AG04450 (cell line): ENCODE measurements at regions not wholly inside any gene's neighbourhood (a gene's known extent, or its start where the extent isn't known, plus 50 kb on each side); places are given as distances from the start of the nearest gene placed in this dataset.

Experiments
- CTCF ChIA-PET: fragments of 300-600, 350-600 bp; formaldehyde crosslinking; extraction: SDS; loops from one replicate; lab custom pipeline; 2022; ENCODE audit warnings: antibody characterized with exemption, inconsistent platforms; lab: Charles Lee
- POLR2A ChIA-PET: fragments of 350-600 bp; formaldehyde crosslinking; extraction: SDS; loops from one replicate; lab custom pipeline; 2021; ENCODE audit warnings: antibody characterized with exemption, inconsistent platforms; lab: Yijun Ruan, JAX
- DNase-seq: peaks from one replicate; pipeline ENCODE4 v3.0.0-alpha.2; 2011; ENCODE audit warnings: low read depth, low spot score
- H3K27ac ChIP-seq: one replicate; pipeline ENCODE4 v1.5.1; 2012; ENCODE audit warnings: low read depth, low read length, control low read depth
- H3K27me3 ChIP-seq: one replicate; pipeline ENCODE4 v1.6.0; 2012; ENCODE audit warnings: low read length; ENCODE audit not compliant: control insufficient read depth, insufficient read depth
- H3K4me3 ChIP-seq: 2 replicates; pipeline ENCODE4 v1.5.1; 2011; ENCODE audit warnings: mild to moderate bottlenecking, low read depth, low read length, control low read depth
- H3K9me3 ChIP-seq: 2 replicates; pipeline ENCODE4 v1.5.1; 2012; ENCODE audit warnings: low read length; ENCODE audit not compliant: control insufficient read depth, insufficient read depth
- CTCF ChIP-seq: IDR thresholded peaks from 2 replicates; pipeline ENCODE4 v1.5.1; 2011; ENCODE audit warnings: low read depth, low read length, control low read depth, inconsistent platforms

- CTCF ChIA-PET, result no interaction called here
- TF ChIP-seq CTCF, result no peak
- POLR2A ChIA-PET, result no interaction called here
- no peak overlapping the region for H3K27ac ChIP-seq
- DNase-seq, result no peak
- no peak overlapping the region for H3K4me3 ChIP-seq
- H3K27me3 ChIP-seq, result no peaks in the 10 kb centered on the region
- no peaks in the 10 kb centered on the region for H3K9me3 ChIP-seq
These were observed 397.9 kb upstream of the GOLIM4 start for GRCh38 chr3:168493412-168494205.

GRCh38 chr3:168490981-168491380 lies 395.3 kb upstream of the GOLIM4 start:
- TF ChIP-seq CTCF, result no peak
- Histone ChIP-seq H3K27me3 (no peaks in the 10 kb centered on the region), H3K4me3 (no peak overlapping the region), H3K9me3 (no peaks in the 10 kb centered on the region), H3K27ac (no peak overlapping the region)
- ChIA-PET CTCF (interaction anchor here (1.0 to 1.4 kb wide), 3 partner anchors 20 to 280 kb away, joined by 3 to 5 read pairs (median 3); no protein-coding TSS in a partner anchor), POLR2A (no interaction called here)
- no peak for DNase-seq

- ChIA-PET CTCF (no interaction called here), POLR2A (no interaction called here)
- no peak for DNase-seq
- Histone ChIP-seq H3K27me3 (no peaks in the 10 kb centered on the region), H3K9me3 (no peaks in the 10 kb centered on the region), H3K4me3 (no peak overlapping the region), H3K27ac (no peak overlapping the region)
- no peak for TF ChIP-seq CTCF
These were observed 393.6 kb upstream of the GOLIM4 start for GRCh38 chr3:168489301-168489700.

GRCh38 chr3:168485936-168486335 lies 390.2 kb upstream of the GOLIM4 start:
- Histone ChIP-seq H3K27me3 (no peaks in the 10 kb centered on the region), H3K4me3 (no peak overlapping the region), H3K27ac (no peak overlapping the region), H3K9me3 (no peaks in the 10 kb centered on the region)
- CTCF ChIA-PET, result no interaction called here
- no peak for TF ChIP-seq CTCF
- no peak for DNase-seq
- POLR2A ChIA-PET, result no interaction called here

- CTCF ChIA-PET, result no interaction called here
- Histone ChIP-seq H3K27me3 (no peaks in the 10 kb centered on the region), H3K27ac (no peak overlapping the region), H3K4me3 (no peak overlapping the region), H3K9me3 (no peaks in the 10 kb centered on the region)
- POLR2A ChIA-PET, result no interaction called here
- TF ChIP-seq CTCF, result no peak
- DNase-seq, result no peak
These were observed 380.7 kb upstream of the GOLIM4 start for GRCh38 chr3:168476360-168476980.
